ENCODE measurements at regions not wholly inside any gene's neighbourhood (a gene's known extent, or its start where the extent isn't known, plus 50 kb on each side); places are given as distances from the start of the nearest gene placed in this dataset.
"Not testable (repeated sequence)": the region's sequence is repeated elsewhere in the genome, so short reads cannot be mapped to it uniquely, and the experiment has no call there.

DNA sequence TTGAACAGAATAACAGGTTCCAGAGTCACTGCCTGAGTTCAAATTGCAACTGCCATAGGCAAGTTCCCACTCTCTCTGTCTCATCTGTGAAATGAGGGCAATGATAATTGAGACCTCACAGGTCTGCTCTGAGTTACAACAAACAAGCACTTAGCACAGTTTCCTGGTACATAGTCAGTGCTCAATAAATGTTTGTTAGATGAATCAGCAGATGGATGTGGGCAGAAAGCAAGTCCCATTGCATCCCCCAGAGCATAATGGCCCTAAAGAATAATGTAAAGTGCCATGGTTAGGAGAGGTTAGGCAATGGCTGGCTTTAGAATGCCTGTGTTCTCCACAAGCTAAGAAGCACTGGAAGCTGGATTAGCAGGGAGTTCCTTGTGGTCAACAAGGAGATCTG lies 136.5 kb upstream of the LARP1 start:
- DNase-seq: no peak

DNA sequence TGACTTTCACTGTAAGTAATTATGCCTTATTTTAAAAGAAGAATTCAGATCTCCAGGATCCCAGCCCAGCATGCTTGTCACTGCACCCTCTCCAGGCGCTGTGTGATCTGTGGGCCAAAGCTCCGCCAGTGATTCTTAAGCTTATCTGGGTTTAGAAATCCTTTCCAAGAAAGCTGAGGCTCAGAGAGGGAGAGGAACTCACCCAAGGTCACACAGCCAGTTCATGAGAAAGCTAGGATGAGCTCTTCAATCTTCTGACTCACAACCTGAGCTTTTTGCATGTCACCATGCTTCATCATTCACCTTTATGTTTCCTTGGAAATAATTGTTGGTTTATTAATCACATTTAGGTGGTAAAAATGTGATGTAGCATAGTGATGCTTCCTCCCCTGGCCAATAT lies 136.6 kb upstream of the HAND1 start:
- DNase-seq: no peak

DNA sequence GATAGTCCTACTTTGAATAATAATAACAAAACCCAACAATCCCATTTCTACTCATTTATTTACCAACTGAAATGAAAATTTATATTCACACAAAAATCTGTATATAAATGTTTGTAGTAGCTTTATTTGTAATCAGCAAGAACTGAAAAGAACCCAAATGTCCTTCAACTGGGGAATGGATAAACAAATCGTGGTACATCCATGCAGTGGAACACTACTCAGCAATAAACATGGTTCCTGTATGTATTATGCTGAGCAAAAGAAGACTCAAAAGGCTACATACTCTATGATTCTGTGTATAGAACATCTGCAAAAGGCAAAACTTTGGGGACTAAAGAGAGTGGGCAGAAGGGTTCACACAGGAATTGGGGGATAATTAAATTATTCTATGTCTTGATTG lies 136.1 kb upstream of the HAND1 start:
- no peak for DNase-seq

DNA sequence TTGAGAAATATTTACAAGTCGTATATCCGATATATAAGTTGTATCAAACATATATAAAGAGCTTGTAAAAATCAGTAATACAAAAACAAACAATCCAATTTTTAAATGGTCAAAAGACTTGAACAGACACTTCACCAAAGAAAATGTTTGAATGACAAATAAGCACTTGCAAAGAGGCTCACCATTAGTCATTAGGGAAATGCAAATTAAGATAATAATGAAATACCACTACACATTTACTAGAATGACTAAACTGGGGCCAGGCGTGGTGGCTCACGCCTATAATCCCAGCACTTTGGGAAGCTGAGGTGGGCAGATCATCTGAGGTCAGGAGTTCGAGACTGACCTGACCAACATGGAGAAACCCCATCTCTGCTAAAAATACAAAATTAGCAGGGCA lies 134.6 kb upstream of the HAND1 start:
- no peak for DNase-seq

DNA sequence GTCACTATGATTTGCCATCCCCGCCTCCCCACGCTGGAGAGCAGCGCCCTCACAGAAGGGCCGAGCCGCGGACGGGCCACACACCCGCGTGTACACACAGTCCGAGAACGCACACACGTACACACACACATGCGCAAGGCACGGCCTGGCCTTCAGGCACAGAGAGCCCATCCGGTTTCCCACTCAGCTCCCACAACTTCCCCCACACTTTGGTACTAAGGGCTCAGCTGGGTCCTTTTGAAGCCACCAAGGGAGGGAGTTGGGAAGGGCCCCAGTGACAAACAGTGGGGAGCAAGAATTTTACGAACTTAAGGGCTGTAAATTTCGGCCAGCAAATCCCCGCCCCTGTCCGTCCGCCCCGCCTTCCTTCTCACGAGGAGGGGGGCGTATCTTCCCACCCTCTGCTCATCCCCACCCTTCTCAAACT lies 133.3 kb upstream of the HAND1 start:
- DNase-seq: no peak

DNA sequence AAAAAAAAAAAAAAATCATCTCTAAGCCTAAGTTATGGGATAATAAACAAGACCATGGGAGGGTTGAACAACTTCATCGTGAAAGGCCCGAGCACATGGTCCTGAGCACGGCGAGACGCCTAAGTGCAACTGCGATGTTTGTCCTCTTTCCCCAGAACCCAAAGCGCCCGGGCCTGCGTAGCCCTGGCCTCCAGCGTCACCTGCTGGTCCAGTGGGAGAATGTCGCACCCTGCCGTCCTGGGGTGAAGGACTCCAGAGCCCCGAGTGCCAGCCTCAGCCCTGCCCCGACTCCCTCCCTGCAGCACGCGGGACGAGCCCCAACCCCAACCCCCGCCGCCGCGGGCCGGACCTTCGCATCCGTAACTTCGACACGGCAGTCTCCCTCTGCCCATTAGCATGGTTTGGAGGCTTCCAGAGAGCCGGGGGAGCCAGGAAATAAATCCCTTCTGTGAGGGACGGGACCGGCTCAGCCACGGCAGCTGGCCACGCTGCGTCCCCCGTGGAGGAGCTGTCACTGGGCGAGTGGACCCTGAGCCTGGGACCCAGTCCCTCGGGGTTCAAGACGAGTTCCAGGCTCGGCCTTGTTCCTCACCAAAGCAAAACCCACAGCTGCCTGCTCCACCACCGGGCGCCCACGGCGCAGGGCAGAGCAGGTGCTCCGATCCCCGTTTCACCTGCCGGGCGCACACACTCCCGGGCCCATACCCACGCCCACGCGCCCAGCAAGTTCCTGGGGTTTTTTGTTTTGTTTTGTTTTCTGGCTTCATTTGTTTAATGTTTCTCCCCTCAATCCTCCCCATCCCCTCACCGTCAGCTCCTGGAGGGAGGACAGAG lies 132.5 kb upstream of the HAND1 start:
- peak; percentile 90 for DNase-seq

DNA sequence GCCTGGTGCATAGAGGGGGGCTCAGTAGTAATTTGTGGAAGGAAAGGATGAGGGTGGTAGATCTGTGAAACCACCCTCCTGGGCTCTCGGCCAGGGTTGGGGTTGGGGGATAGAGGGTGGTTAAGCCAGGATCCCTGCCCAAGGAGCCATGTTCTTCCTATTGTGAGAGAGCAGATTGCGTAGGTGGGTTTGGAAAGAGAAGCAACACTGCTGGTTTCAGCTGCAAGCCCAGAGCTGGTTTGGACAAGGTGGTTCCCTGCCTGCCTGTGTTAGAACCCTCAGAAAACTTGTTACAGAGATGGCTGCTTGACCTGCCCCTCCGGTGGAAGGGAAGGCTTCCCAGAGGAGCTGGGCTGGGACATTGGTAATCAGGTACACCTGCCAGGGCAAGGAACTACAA lies 131.2 kb upstream of the HAND1 start:
- no peak for DNase-seq

DNA sequence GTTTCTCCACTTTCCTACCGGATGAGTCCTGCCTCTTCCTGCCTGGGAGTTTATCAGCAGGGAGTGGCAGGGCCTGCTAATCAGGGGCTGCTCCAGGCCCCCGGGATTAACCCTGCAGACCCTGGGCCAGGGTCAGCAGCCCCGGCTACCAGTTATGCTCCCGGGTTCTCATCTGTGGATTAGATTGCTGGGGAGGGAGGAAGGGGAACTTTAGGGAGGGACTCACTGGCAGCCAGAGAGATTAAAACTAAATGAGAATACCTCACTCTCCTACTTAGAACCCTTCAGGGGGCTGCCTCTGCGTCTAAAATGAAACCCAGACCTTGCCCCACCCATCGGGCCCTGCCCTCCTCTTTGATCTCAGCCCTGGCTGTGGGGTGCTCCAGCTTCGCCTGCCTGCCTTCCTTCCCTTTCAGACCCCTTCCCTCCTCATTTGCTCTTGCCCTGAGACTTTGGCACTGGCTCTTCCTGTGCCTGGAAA lies 130.5 kb upstream of the HAND1 start:
- DNase-seq: no peak

DNA sequence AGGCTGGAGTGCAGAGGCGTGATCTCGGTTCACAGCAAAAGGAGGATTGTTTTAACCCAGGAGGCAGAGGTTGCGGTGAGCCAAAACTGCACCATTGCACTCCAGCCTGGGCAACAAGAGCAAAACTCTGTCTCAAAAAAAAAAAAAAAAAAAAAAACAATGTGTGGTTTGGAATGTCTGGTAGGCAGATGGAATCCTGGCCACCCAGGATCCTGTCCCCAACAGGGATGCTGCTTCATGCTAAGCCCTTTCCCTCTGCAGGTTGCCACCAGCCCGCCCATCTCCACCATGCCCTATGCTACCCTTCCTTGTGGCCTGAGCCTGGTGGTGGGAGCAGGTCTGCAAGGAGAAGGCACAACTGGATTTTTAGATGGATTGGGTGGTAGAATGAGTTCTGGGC lies 129.7 kb upstream of the HAND1 start:
- no peak for DNase-seq

DNA sequence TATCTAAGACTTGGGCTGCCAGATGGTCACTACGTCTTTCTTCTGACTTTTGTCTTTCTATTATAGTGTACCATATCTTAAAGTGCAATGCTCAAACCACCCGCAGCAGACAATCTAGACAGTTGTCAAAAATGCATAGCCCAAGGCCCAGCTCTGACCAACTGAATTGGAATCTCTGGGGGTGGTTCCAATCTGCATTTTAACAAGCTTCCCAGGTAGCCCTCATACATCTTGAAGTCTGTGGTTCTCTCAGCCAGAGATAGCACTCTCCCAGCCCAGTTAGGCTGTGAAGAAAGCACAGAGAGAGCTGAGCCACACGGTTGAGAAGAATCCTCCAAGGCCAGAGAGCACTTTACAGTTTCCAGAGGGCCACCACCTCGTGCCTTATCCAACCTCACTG lies 128.2 kb upstream of the HAND1 start:
- no peak for DNase-seq

DNA sequence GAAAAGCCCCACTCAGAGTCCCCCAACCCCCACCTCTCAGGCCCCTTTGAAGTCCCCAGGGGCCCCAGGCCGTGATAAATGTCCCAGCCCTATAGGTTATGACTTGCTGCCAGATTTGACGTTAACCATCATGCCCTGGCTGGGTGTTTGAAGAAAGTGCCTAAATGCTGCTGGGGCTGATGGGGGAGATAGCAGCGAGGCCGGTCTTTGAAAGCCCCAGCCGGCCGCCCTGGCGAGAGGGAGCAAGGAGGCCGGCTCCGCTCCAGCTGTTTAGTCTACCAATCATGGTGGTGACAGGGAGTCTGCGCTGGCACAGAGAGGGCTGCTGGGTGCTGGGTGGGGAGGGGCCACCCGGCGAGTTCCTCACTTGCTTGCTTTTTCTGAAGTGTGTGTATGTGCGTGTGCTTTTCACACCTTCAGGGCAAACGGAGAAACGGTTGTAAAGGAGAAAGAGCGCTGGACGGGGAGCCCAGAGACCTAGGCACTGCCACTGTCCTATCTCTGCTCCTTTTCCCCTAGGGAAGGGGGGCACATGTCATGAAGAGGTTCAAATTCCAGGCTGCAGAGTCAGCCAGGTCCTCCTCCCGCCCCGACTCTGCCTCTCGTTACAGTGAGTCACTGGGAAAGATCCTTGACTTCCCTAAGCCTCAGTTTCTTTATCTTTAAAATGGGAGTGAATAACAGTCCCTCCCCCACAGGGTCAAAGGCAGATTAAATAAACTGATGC lies 126.1 kb upstream of the HAND1 start:
- peak; percentile 28 for DNase-seq

DNA sequence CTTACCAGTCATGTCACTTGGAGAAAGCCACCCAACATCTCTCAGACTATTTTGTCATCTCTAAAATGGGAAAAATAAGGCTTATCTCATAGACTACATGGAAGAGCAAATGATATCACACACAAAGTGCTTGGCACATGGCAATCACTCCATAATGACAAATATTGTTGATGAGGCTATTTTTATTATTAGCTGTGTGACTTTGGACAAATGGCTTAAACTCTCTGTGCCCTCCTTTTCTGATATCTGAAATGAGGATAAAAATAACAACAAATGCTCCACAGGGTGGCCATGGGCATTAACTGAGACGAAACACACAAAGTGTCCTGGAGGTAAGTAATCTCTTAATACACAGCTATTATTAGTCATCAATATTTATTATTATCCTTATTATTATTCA lies 125.5 kb upstream of the HAND1 start:
- no peak for DNase-seq

DNA sequence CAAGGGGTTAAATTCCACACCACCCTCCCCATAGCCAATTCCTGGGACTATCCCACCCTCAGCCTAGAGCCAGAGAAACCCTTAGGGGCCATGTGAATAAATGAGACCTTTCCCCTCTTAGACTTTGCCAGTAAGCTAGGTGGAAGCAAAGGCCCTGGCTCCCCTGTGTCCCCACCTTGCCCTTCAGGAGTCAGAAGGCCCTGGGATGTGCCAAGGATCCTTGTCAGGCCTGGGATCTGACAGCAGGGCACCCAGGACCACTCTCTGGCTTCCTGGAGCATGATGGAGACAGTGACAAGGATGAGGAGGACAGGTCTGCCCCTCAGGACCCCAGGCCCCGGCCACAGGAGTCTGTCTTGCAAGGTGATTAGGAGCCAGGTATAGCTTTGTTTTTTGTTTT lies 125.0 kb upstream of the HAND1 start:
- no peak for DNase-seq

DNA sequence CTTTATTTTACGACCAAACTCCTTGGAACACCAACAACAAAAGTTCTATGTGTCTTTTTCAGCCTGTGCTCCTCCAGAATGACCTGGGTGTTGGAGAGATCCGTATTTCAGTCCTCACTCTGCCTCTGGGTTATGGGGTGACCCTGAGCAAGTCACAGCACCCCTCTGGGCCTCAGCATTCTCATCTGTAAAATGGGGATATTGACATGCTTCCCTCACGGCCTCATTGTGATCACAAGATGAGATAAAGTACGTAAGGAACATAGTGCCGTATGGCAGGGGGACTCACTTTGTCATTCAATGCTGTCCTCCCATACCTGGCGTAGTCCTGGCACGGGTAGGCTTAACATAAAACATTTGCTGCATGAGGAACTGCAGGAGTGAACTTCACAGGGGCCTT lies 123.0 kb upstream of the HAND1 start:
- no peak for DNase-seq

DNA sequence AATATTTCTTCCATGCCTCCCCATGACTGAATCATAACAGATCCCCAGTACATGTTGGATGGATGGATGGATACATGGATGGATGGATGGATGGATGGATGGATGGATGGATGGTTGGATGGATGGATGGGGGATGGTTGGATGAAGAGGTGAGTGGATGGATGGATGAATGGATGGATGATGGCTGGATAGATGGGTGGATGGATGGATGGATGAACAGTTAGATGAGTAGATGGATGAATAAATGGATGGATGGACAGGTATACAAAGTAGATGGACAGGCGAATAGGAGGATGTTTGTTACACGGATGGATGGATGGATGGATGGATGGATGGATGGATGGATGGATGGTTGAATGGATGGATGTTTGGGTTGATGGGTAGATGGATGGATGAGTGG lies 120.0 kb upstream of the HAND1 start:
- DNase-seq: no peak

DNA sequence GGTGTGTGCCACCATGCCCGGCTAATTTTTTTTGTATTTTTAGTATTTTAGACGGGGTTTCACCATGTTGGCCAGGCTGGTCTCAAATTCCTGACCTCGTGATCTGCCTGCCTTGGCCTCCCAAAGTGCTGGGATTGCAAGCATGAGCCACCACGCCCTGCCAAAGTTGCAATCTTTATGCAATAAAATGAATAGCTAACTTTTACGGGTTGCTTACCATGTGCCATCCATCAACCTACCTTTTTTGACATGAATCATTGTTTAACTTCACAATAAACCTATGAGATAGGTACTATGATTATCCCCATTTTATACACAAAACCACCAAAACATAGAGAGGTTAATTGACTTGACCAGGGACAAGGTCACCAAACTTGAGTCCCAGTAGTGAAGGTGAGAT lies 118.8 kb upstream of the HAND1 start:
- not testable (repeated sequence) for DNase-seq

DNA sequence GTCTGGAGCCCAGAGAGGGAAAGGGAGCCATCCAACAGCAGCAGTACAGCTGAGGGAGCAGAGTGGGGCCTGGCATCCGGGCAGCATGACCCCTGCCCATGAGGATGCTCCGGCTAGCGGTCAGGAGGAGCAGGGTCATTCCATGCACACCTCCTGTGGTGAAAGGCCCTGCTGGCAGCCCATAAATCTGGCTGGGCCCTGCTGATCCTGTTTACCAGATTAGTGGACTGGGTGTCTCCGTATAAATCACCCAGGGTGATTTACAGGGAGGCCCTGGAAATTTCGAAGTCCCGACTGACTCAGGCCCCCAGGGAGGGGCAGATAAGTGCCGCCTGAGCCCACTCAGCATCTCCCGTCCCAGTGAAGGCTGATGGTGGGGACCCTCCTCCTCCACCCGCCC lies 117.6 kb upstream of the HAND1 start:
- DNase-seq: no peak

DNA sequence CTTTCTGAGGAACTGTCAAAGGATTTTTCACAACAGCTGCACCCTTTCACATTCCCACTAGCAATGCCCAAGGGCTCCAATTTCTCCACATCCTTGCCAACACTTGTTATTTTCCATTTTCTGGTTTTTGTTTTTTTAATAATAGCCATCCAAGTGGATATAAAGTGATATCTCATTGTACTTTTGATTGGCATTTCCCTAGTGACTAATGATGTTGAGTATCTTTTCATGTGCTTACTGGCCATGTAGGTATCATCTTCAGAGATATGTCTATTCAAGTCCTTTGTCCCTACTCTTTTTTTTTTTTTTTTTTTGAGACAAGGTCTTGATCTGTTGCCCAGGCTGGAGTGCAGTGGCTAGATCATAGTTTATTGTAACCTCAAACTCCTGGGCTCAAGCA lies 115.8 kb upstream of the HAND1 start:
- DNase-seq: no peak

DNA sequence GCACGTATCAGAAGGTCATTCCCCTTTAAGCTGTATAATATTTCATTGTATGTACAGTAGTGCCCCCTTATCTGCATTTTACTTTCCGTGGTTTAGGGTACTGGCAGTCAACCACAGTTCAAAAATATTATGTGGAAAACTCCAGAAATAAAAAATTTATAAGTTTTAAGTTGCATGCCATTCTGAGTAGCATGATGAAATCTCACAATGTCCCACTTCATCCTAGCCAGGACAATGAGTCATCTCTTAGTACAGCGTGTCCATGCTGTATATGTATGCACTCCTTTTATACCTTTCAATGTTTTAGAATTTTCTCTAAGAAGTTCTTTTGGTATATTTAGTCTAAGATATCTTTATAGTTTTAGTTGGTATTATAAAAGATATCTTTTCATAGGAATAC lies 115.0 kb upstream of the HAND1 start:
- DNase-seq: no peak

DNA sequence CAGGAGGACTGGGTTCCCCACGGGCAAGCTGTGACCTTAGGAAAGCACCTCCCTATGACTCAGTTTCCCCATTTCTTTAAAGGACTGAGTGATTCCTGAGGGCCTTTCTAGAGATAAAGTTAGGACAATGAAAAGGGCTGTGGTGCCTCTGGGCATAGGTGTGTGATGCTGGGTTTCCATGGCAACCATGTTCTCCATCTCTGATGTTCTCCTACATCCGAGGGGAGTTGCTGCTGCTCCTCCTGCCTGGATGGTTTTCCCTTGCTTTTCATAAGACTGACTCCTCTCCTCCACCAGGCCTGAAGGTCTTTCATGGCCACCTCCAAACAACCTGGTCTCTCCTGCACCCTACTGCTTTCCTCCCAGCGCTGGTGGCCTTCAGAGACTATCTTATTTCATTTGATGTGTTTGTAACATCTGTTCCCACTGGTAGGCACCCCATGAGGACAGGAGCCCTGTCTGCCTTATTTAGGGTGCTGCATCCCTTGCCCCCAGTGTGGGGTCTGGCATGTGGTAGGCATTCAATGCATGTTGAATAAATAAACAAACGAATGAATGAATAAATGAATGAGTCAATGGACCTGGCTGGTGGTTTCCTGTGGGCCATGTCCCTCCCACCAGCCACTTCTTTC lies 112.2 kb upstream of the HAND1 start:
- DNase-seq: no peak

DNA sequence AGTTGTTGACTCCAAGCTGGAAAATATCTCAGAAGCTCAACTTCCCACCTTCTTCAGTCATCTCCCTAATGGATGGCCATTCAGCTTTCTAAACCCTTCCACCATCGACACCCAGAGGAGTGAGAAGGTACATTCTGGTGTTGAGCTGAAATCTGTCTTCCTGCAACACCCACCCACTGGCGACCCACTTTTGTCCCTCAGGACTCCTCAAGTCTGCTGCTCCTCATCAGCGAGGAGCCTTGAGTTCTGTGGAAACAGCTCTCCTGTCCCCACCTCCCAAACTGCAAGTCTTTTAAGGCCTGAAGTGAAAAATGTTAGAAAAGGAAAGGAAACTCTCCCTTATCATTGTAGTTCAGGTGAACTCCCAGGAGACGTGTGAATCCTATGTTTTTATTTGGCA lies 111.5 kb upstream of the HAND1 start:
- DNase-seq: no peak

DNA sequence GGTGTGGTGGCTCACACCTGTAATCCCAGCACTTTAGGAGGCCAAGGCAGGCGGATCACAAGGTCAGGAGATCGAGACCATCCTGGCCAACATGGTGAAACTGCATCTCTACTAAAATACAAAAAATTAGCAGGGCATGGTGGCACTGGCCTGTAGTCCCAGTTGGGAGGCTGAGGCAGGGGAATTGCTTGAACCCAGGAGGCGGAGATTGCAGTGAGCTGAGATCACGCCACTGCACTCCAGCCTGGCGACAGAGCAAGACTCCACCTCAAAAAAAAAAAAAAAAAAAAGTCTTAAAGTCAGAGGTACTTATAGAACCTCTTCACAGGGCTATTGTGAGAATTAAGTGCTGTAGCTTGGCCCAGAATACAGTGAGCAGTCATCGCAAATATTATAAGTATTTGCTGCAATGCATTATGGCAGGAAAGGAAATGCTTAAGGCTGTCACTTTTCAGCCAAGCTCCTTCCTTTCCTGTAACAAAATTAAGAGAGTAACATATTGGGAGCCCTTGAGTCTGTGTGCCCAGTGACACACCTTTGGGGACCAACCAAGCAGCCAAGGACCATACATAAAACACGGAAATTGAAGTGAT lies 110.9 kb upstream of the HAND1 start:
- not testable (repeated sequence) for DNase-seq

DNA sequence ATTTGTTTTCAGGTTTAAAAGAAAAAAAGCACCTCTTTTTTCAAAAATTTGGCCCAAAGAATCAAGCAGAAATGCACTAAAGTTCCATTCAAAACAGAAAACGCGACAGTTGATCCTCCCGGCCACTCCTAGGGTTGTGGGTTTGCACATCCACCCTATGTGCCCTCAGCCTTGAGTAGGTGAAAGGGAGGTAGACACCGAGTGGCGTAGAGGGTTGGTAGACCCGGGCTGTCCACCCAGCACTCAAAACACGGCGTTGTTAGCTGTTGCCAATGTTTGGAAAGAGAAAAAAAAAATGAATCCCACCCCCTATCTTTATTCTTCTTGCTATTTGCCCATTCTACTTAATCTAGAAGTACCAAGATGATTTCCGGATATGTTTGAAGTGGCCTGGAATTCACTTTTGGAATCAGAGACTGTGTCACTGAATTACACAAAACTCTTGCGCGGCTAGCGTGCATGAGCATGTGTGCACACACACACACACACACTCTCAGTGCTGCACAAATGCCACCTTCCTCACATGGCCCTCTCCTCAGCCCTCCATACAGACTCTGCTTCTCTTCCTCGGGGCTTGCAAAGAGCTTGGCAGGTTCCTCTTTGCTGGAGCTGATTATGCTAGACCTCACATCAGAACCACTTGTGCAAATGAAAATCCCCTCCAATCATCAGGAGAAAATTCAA lies 110.2 kb upstream of the HAND1 start:
- DNase-seq: no peak

All from hematopoietic multipotent progenitor cell treated with erythropoietin and hydrocortisone succinate and interleukin-3 and kit ligand, for 6 days (in vitro differentiated cells).